ENCODE measurements at regions not wholly inside any gene's neighbourhood (a gene's known extent, or its start where the extent isn't known, plus 50 kb on each side); places are given as distances from the start of the nearest gene placed in this dataset.
"Not testable (repeated sequence)": the region's sequence is repeated elsewhere in the genome, so short reads cannot be mapped to it uniquely, and the experiment has no call there.

GRCh38 chr3:155995525-155996370 lies 124.6 kb upstream of the KCNAB1 start:
- DNase-seq (ENCODE audit: low spot score), result peak; percentile 44

- no peak for DNase-seq (ENCODE audit: low spot score)
Measured at GRCh38 chr3:155996882-155997281, 123.5 kb upstream of the KCNAB1 start.

- not testable (repeated sequence) for DNase-seq (ENCODE audit: low spot score)
Measured at GRCh38 chr3:155998173-155998572, 122.2 kb upstream of the KCNAB1 start.

GRCh38 chr3:156005736-156006135 lies 114.6 kb upstream of the KCNAB1 start:
- no peak for DNase-seq (ENCODE audit: low spot score)

GRCh38 chr3:156010829-156011228 lies 109.5 kb upstream of the KCNAB1 start:
- no peak for DNase-seq (ENCODE audit: low spot score)

- DNase-seq (ENCODE audit: low spot score), result no peak
Measured at GRCh38 chr3:156014489-156014888, 105.9 kb upstream of the KCNAB1 start.

GRCh38 chr3:156016902-156017301 lies 103.5 kb upstream of the KCNAB1 start:
- no peak for DNase-seq (ENCODE audit: low spot score)

GRCh38 chr3:156017352-156018030 lies 102.9 kb upstream of the KCNAB1 start:
- DNase-seq (ENCODE audit: low spot score), result no peak

- DNase-seq (ENCODE audit: low spot score), result peak; percentile 18
Measured at GRCh38 chr3:156024904-156025533, 95.4 kb upstream of the KCNAB1 start.

GRCh38 chr3:156029208-156029607 lies 91.2 kb upstream of the KCNAB1 start:
- no peak for DNase-seq (ENCODE audit: low spot score)

GRCh38 chr3:156030723-156031122 lies 89.7 kb upstream of the KCNAB1 start:
- no peak for DNase-seq (ENCODE audit: low spot score)

GRCh38 chr3:156033428-156033827 lies 87.0 kb upstream of the KCNAB1 start:
- DNase-seq (ENCODE audit: low spot score), result no peak

- DNase-seq (ENCODE audit: low spot score), result no peak
Measured at GRCh38 chr3:156035158-156035557, 85.2 kb upstream of the KCNAB1 start.

- no peak for DNase-seq (ENCODE audit: low spot score)
Measured at GRCh38 chr3:156036258-156037053, 83.9 kb upstream of the KCNAB1 start.

- no peak for DNase-seq (ENCODE audit: low spot score)
Measured at GRCh38 chr3:156037356-156037755, 83.0 kb upstream of the KCNAB1 start.

- no peak for DNase-seq (ENCODE audit: low spot score)
Measured at GRCh38 chr3:156038869-156039268, 81.5 kb upstream of the KCNAB1 start.

- no peak for DNase-seq (ENCODE audit: low spot score)
Measured at GRCh38 chr3:156040041-156040440, 80.3 kb upstream of the KCNAB1 start.

GRCh38 chr3:156041216-156041841 lies 79.0 kb upstream of the KCNAB1 start:
- DNase-seq (ENCODE audit: low spot score), result not testable (repeated sequence)

- not testable (repeated sequence) for DNase-seq (ENCODE audit: low spot score)
Measured at GRCh38 chr3:156041856-156042255, 78.5 kb upstream of the KCNAB1 start.

GRCh38 chr3:156043832-156044633 lies 76.3 kb upstream of the KCNAB1 start:
- DNase-seq (ENCODE audit: low spot score), result not testable (repeated sequence)

- DNase-seq (ENCODE audit: low spot score), result no peak
Measured at GRCh38 chr3:156044634-156044975, 75.8 kb upstream of the KCNAB1 start.

All from A172 (cell line).